ENCODE measurements at regions not wholly inside any gene's neighbourhood (a gene's known extent, or its start where the extent isn't known, plus 50 kb on each side); places are given as distances from the start of the nearest gene placed in this dataset.

DNA sequence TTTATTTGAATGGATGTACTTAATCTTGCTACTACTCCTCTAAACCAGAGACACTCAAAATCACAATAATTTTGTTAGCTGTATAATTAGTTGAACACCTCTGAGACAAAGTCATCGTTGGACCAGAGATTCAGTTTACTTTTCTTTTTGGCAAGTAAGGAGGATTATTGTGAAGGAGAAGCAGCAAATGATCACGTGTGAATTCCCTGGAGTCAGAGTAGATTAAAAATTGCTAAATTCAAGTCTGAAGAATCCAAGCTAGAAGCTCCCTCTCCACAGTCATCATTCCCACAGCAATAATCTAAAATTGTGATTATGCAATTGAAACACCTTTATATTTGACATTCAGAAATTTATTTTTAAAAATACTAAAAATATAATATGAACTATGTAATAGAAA lies 484.4 kb downstream of the CMPK2 start:
- Histone ChIP-seq H3K27ac (ENCODE audit: low read length) (no peak overlapping the region), H3K36me3 (ENCODE audit: control insufficient read depth in 2 of 2, extremely low read depth in 1 of 2, insufficient read depth in 1 of 2, low read length in 1 of 2) (no peaks in the 10 kb centered on the region), H3K27me3 (replicated peaks in 1 of 2; ENCODE audit: control insufficient read depth in 2 of 2, extremely low read depth in 1 of 2, insufficient read depth in 2 of 2, low read length in 1 of 2) (no peaks in the 10 kb centered on the region), H3K4me1 (ENCODE audit: control insufficient read depth in 1 of 2, extremely low read depth in 1 of 2, insufficient read depth in 2 of 2, low read length in 2 of 2) (no peaks in the 10 kb centered on the region), H3K4me3 (ENCODE audit: control insufficient read depth in 1 of 2, extremely low read depth in 1 of 2, low read length in 1 of 2) (no peak overlapping the region), H3K9me3 (no peaks in the 10 kb centered on the region)
- POLR2A ChIA-PET, result no interaction called here
- WGBS (ENCODE audit: insufficient coverage), result no CpG with 5 or more reads among the region's 2 CpGs
- CTCF ChIA-PET, result no interaction called here
- peaks cover 0 to 5% (median 4%) of the 10 kb centered on the region in 3 donors for H3K9me3 Mint-ChIP-seq
- H3K4me1 Mint-ChIP-seq, result no peaks in the 10 kb centered on the region
- no peaks in the 10 kb centered on the region for H3K27me3 Mint-ChIP-seq
- no peaks in the 10 kb centered on the region for H3K36me3 Mint-ChIP-seq
- no peak for DNase-seq
- no peak for ATAC-seq (replicated peaks in 1 of 4)
- H3K27ac Mint-ChIP-seq, result no peak overlapping the region
- H3K4me3 Mint-ChIP-seq, result no peak overlapping the region

GRCh38 chr2:6384341-6384740 lies 481.4 kb downstream of the CMPK2 start:
- Histone ChIP-seq H3K36me3 (ENCODE audit: control insufficient read depth in 2 of 2, extremely low read depth in 1 of 2, insufficient read depth in 1 of 2, low read length in 1 of 2) (no peaks in the 10 kb centered on the region), H3K27me3 (replicated peaks in 1 of 2; ENCODE audit: control insufficient read depth in 2 of 2, extremely low read depth in 1 of 2, insufficient read depth in 2 of 2, low read length in 1 of 2) (no peaks in the 10 kb centered on the region), H3K9me3 (no peaks in the 10 kb centered on the region), H3K4me1 (ENCODE audit: control insufficient read depth in 1 of 2, extremely low read depth in 1 of 2, insufficient read depth in 2 of 2, low read length in 2 of 2) (no peaks in the 10 kb centered on the region), H3K4me3 (ENCODE audit: control insufficient read depth in 1 of 2, extremely low read depth in 1 of 2, low read length in 1 of 2) (no peak overlapping the region), H3K27ac (ENCODE audit: low read length) (no peak overlapping the region)
- WGBS (ENCODE audit: insufficient coverage), result no CpG with 5 or more reads among the region's 4 CpGs
- ATAC-seq (replicated peaks in 1 of 4) (no peak), DNase-seq (no peak)
- no peaks in the 10 kb centered on the region for H3K4me1 Mint-ChIP-seq
- no peak overlapping the region for H3K27ac Mint-ChIP-seq
- peaks cover 3 to 9% (median 4%) of the 10 kb centered on the region in 3 donors for H3K9me3 Mint-ChIP-seq
- ChIA-PET CTCF (no interaction called here), POLR2A (no interaction called here)
- no peaks in the 10 kb centered on the region for H3K36me3 Mint-ChIP-seq
- no peak overlapping the region for H3K4me3 Mint-ChIP-seq
- H3K27me3 Mint-ChIP-seq, result no peaks in the 10 kb centered on the region

GRCh38 chr2:6392354-6392753 lies 473.4 kb downstream of the CMPK2 start:
- H3K36me3 Mint-ChIP-seq, result no peaks in the 10 kb centered on the region
- Histone ChIP-seq H3K9me3 (no peaks in the 10 kb centered on the region), H3K36me3 (ENCODE audit: control insufficient read depth in 2 of 2, extremely low read depth in 1 of 2, insufficient read depth in 1 of 2, low read length in 1 of 2) (no peaks in the 10 kb centered on the region), H3K27me3 (replicated peaks in 1 of 2; ENCODE audit: control insufficient read depth in 2 of 2, extremely low read depth in 1 of 2, insufficient read depth in 2 of 2, low read length in 1 of 2) (no peaks in the 10 kb centered on the region), H3K4me3 (ENCODE audit: control insufficient read depth in 1 of 2, extremely low read depth in 1 of 2, low read length in 1 of 2) (no peak overlapping the region), H3K4me1 (ENCODE audit: control insufficient read depth in 1 of 2, extremely low read depth in 1 of 2, insufficient read depth in 2 of 2, low read length in 2 of 2) (no peaks in the 10 kb centered on the region), H3K27ac (ENCODE audit: low read length) (no peak overlapping the region)
- H3K4me3 Mint-ChIP-seq, result no peak overlapping the region
- H3K4me1 Mint-ChIP-seq, result no peaks in the 10 kb centered on the region
- peaks cover 0 to 11% (median 10%) of the 10 kb centered on the region in 3 donors for H3K9me3 Mint-ChIP-seq
- no peak for ATAC-seq (replicated peaks in 1 of 4)
- WGBS (ENCODE audit: insufficient coverage), result 92% methylated on average over 10 of the region's 10 CpGs
- POLR2A ChIA-PET, result no interaction called here
- peaks cover 0 to 4% of the 10 kb centered on the region in 2 donors for H3K27me3 Mint-ChIP-seq
- CTCF ChIA-PET, result no interaction called here
- no peak for DNase-seq
- H3K27ac Mint-ChIP-seq, result no peak overlapping the region

DNA sequence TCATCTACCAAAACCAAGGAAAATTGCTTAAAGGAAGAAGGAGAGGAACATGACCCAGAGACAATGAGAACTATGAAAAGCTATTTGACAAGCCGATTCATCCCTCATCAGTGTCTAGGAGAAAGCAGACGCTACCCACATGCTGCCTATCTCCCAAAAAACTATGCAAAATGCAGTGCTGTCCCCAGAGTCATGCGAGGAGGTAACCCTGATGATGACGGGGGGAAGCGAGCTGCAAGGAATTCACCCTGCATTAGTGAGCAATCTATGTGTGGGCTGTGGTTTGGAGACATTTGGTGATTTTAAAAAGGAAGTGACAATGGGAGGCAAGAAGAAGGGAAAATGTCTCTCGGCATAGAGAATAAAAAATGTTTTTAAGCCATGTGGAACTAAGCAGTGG lies 472.7 kb downstream of the CMPK2 start:
- DNase-seq (no peak), ATAC-seq (replicated peaks in 1 of 4) (no peak)
- H3K27me3 ChIP-seq (replicated peaks in 1 of 2; ENCODE audit: control insufficient read depth in 2 of 2, extremely low read depth in 1 of 2, insufficient read depth in 2 of 2, low read length in 1 of 2), result no peaks in the 10 kb centered on the region
- H3K36me3 Mint-ChIP-seq, result no peaks in the 10 kb centered on the region
- 80% methylated on average over 3 of the region's 6 CpGs for WGBS (ENCODE audit: insufficient coverage)
- H3K4me1 Mint-ChIP-seq, result no peaks in the 10 kb centered on the region
- H3K27me3 Mint-ChIP-seq, result peaks cover 0 to 4% of the 10 kb centered on the region in 2 donors
- ChIA-PET POLR2A (no interaction called here), CTCF (no interaction called here)
- H3K4me3 Mint-ChIP-seq, result no peak overlapping the region
- no peak overlapping the region for H3K27ac Mint-ChIP-seq
- no peak overlapping the region for H3K4me3 ChIP-seq (ENCODE audit: control insufficient read depth in 1 of 2, extremely low read depth in 1 of 2, low read length in 1 of 2)
- H3K27ac ChIP-seq (ENCODE audit: low read length), result no peak overlapping the region
- peaks cover 0 to 11% (median 10%) of the 10 kb centered on the region in 3 donors for H3K9me3 Mint-ChIP-seq
- no peaks in the 10 kb centered on the region for H3K9me3 ChIP-seq
- no peaks in the 10 kb centered on the region for H3K4me1 ChIP-seq (ENCODE audit: control insufficient read depth in 1 of 2, extremely low read depth in 1 of 2, insufficient read depth in 2 of 2, low read length in 2 of 2)
- H3K36me3 ChIP-seq (ENCODE audit: control insufficient read depth in 2 of 2, extremely low read depth in 1 of 2, insufficient read depth in 1 of 2, low read length in 1 of 2), result no peaks in the 10 kb centered on the region

DNA sequence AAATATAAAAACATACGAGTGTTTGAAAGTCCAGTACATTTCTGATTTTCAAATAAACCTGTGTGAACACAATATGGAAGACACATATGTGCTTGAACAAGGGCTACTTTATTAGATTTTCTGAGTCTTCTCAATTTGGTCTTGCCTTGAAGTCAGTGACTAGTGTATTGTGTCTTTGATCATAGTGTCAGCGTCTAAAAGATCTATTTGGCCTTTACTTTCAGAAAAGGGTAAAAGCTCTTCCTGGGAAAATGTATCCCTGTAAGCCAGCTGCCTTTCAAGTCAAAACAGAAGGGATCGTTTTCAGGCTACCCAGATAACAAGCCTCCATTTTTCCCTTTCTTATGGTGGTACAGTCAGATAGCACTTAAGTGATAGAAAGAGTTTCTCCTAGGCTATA lies 471.9 kb downstream of the CMPK2 start:
- no peaks in the 10 kb centered on the region for H3K27me3 ChIP-seq (replicated peaks in 1 of 2; ENCODE audit: control insufficient read depth in 2 of 2, extremely low read depth in 1 of 2, insufficient read depth in 2 of 2, low read length in 1 of 2)
- Mint-ChIP-seq H3K36me3 (no peaks in the 10 kb centered on the region), H3K27me3 (peaks cover 0 to 4% of the 10 kb centered on the region in 2 donors), H3K4me1 (no peaks in the 10 kb centered on the region), H3K27ac (no peak overlapping the region), H3K9me3 (peaks cover 0 to 11% (median 10%) of the 10 kb centered on the region in 3 donors), H3K4me3 (no peak overlapping the region)
- H3K9me3 ChIP-seq, result no peaks in the 10 kb centered on the region
- POLR2A ChIA-PET, result no interaction called here
- H3K27ac ChIP-seq (ENCODE audit: low read length), result no peak overlapping the region
- H3K36me3 ChIP-seq (ENCODE audit: control insufficient read depth in 2 of 2, extremely low read depth in 1 of 2, insufficient read depth in 1 of 2, low read length in 1 of 2), result no peaks in the 10 kb centered on the region
- no CpG with 5 or more reads among the region's 3 CpGs for WGBS (ENCODE audit: insufficient coverage)
- no peak for DNase-seq
- ATAC-seq (replicated peaks in 1 of 4), result no peak
- H3K4me3 ChIP-seq (ENCODE audit: control insufficient read depth in 1 of 2, extremely low read depth in 1 of 2, low read length in 1 of 2), result no peak overlapping the region
- CTCF ChIA-PET, result no interaction called here
- no peaks in the 10 kb centered on the region for H3K4me1 ChIP-seq (ENCODE audit: control insufficient read depth in 1 of 2, extremely low read depth in 1 of 2, insufficient read depth in 2 of 2, low read length in 2 of 2)

DNA sequence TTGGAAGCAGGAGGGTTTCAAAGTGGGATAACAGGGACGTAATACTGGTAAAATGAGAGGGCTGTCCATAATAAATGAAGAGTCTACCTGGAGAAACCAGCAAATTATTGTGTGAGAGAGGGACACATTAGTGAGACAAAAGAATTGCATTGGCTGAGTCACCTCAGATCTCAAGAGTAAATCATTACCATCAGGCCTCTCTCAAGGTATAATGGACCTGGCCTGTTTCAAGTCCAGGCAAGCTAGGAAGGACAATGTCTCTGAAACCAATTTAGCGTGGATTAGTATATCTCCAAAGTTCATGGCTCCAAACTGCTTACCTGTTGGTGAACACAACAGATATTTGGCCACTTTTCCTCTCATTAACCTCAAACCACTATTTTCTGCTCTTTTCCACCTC lies 471.4 kb downstream of the CMPK2 start:
- Histone ChIP-seq H3K36me3 (ENCODE audit: control insufficient read depth in 2 of 2, extremely low read depth in 1 of 2, insufficient read depth in 1 of 2, low read length in 1 of 2) (no peaks in the 10 kb centered on the region), H3K4me1 (ENCODE audit: control insufficient read depth in 1 of 2, extremely low read depth in 1 of 2, insufficient read depth in 2 of 2, low read length in 2 of 2) (no peaks in the 10 kb centered on the region), H3K4me3 (ENCODE audit: control insufficient read depth in 1 of 2, extremely low read depth in 1 of 2, low read length in 1 of 2) (no peak overlapping the region), H3K9me3 (no peaks in the 10 kb centered on the region), H3K27me3 (replicated peaks in 1 of 2; ENCODE audit: control insufficient read depth in 2 of 2, extremely low read depth in 1 of 2, insufficient read depth in 2 of 2, low read length in 1 of 2) (no peaks in the 10 kb centered on the region), H3K27ac (ENCODE audit: low read length) (no peak overlapping the region)
- Mint-ChIP-seq H3K36me3 (no peaks in the 10 kb centered on the region), H3K4me3 (no peak overlapping the region), H3K4me1 (no peaks in the 10 kb centered on the region), H3K9me3 (peaks cover 0 to 11% (median 10%) of the 10 kb centered on the region in 3 donors), H3K27ac (no peak overlapping the region), H3K27me3 (peaks cover 0 to 4% of the 10 kb centered on the region in 2 donors)
- ChIA-PET POLR2A (no interaction called here), CTCF (no interaction called here)
- DNase-seq, result no peak
- ATAC-seq (replicated peaks in 1 of 4), result no peak
- 68% methylated on average over 2 of the region's 2 CpGs for WGBS (ENCODE audit: insufficient coverage)

GRCh38 chr2:6398421-6398820 lies 467.3 kb downstream of the CMPK2 start:
- CTCF ChIA-PET, result no interaction called here

More at GRCh38 chr2:6398421-6398820, 467.3 kb downstream of the CMPK2 start:
- no peaks in the 10 kb centered on the region for H3K4me1 Mint-ChIP-seq
- no peaks in the 10 kb centered on the region for H3K4me1 ChIP-seq (ENCODE audit: control insufficient read depth in 1 of 2, extremely low read depth in 1 of 2, insufficient read depth in 2 of 2, low read length in 2 of 2)
- H3K27me3 ChIP-seq (replicated peaks in 1 of 2; ENCODE audit: control insufficient read depth in 2 of 2, extremely low read depth in 1 of 2, insufficient read depth in 2 of 2, low read length in 1 of 2), result no peaks in the 10 kb centered on the region
- no peak for DNase-seq
- H3K4me3 ChIP-seq (ENCODE audit: control insufficient read depth in 1 of 2, extremely low read depth in 1 of 2, low read length in 1 of 2), result no peak overlapping the region
- H3K36me3 Mint-ChIP-seq, result no peaks in the 10 kb centered on the region
- H3K27me3 Mint-ChIP-seq, result no peaks in the 10 kb centered on the region
- H3K4me3 Mint-ChIP-seq, result no peak overlapping the region
- H3K9me3 Mint-ChIP-seq, result peaks cover 0 to 20% (median 5%) of the 10 kb centered on the region in 3 donors
- H3K36me3 ChIP-seq (ENCODE audit: control insufficient read depth in 2 of 2, extremely low read depth in 1 of 2, insufficient read depth in 1 of 2, low read length in 1 of 2), result no peaks in the 10 kb centered on the region
- no peak overlapping the region for H3K27ac Mint-ChIP-seq
- H3K27ac ChIP-seq (ENCODE audit: low read length), result no peak overlapping the region
- ATAC-seq (replicated peaks in 1 of 4), result no peak
- H3K9me3 ChIP-seq, result no peaks in the 10 kb centered on the region
- POLR2A ChIA-PET, result no interaction called here
- no CpG with 5 or more reads among the region's 2 CpGs for WGBS (ENCODE audit: insufficient coverage)
